ENCODE measurements at regions not wholly inside any gene's neighbourhood (a gene's known extent, or its start where the extent isn't known, plus 50 kb on each side); places are given as distances from the start of the nearest gene placed in this dataset.

DNA sequence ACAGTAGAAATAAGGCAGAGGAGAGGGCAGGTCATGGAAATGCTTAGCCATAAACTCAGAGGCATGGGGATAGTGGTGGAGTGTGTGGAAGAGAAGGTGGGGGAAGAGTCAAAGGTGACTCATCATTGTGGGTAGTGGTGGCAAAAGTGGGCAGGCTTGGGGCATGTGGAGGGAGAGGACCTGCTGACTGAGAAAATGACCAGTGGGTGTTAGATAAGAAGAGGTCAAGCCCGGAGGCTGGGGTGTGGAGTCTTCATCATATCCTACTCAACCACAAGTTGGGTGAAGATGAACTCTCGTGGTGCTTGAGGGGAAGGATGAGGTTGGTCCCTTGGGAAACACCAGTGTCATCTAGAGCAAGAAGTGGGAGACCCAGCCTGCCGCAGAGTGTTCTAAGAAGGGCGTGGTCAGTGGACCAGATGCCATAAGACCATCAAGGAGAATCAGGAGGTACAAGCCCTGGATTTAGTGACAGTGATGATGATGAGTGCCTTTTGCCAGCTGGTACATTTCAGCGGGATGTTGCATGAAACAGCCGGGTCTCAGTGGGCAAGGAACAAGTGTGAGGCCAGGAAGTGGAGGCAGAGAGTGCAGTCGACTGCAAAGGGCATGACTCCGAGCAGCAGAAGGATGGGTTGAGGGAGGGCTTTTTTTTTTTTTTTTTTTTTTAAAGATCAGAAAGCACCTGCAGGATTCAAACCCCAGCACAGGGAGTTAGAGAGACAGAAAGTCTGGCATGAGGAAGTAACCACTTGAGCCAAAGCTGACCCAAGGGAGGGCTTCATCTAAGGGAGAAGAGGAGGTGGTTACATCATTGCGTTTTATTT lies 122.6 kb upstream of the SPRED2 start:
- in situ Hi-C loops (cut with HindIII; ENCODE audit: low sequenced_read_pairs), result no loop called here

DNA sequence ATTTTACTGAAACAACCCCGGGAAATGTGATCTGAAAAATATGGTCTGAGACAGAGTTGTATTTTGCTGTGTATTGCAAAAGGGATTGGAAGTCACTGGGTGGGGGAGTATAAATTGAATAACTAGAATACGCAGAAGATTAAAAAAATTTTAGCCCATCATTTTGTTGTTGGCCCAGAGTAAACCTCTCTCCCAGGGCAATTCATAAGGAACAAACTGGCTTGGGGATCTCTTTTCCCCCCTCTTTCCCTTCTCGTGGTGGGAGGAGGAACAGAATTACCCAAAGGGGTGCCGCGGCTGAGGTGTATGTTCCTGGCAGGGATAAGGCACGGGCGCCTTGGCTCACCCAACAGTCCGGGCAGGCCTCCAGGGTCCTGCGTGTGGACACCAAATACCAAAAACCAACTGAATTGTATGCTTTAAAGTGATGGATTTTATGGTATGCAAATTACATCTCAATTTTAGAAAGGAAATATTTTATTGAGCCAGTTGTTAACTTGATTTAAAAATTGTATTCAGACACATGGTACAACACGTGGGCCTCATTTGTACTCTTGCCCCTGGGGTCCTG lies 121.2 kb upstream of the SPRED2 start:
- in situ Hi-C loops (cut with HindIII; ENCODE audit: low sequenced_read_pairs), result no loop called here

DNA sequence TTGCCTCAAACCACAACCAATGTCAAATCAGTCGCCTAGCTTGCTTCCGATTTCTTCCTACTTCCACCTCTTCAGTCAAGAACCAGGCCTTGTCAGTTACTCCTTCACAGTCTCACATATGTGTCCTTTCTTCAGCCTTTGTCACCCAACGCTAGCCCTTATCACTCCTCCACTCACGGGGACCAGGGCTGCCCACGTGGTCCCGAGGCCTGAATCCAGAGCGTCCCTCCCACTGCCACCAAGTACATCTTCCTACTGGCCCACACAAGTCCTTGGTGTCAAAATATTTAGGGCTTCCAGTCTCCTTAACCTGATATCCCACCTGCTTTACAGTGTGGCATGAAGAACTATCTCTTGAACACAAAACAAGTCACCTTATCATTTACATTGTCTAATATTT lies 119.1 kb upstream of the SPRED2 start:
- in situ Hi-C loops (cut with HindIII; ENCODE audit: low sequenced_read_pairs), result no loop called here

DNA sequence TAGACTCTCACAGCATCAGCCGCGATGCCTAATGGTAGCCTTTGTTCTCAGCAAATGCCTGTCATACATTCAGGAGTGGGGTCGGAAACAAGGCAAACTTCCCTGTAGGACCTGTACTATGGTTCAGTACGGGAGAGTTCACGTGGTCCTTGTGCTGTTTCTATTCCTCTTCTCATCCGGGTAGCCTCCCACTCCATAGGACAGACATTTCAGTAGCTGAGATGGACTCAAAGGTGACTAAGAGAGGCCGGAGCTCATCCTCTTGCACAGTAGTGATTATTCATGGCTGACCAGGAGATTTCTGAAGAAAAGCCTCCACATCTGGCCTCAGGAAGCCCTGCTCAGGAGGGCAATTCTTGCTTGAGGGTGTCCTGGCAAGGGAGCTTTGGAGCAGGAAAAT lies 117.8 kb upstream of the SPRED2 start:
- in situ Hi-C loops (cut with HindIII; ENCODE audit: low sequenced_read_pairs), result no loop called here

DNA sequence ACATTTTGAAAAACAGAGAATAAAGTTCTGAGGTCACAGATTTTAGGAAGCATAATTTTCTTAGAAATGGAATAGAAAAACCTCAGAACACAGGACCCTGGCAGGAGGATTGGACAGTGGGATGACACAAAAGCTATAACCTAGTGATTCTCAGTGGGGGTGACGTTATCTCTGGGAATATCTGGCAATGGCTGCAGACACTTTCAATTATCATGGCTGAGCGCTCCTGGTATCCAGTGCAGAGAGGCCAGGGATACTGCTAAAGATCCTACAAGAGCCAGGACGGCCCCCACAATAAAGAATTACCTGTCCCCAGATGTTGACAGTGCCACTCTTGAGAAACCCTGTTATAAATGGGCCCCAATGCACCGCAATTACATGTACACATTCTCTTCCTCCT lies 117.2 kb upstream of the SPRED2 start:
- in situ Hi-C loops (cut with HindIII; ENCODE audit: low sequenced_read_pairs), result loop anchor here (25.0 kb wide), 1 partner anchor 262 kb away; no protein-coding TSS in a partner anchor

DNA sequence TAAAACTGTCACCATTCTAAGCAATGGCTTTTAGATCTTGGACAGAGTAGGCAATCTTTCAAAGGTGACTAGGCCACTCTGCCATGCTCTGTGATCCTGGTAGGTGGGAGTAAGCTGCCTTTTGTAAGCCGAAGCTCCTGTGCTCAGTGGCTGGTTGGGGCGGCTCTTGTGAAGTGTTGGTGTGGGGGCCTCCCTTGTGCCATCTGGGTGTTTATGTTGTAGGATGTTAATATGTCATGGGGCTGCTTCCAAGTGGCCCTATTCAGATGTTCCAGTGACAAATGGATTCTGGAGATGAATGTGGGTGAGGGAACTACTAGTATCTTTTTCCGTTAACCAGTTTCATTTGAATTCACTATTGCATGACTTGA lies 116.8 kb upstream of the SPRED2 start:
- in situ Hi-C loops (cut with HindIII; ENCODE audit: low sequenced_read_pairs), result loop anchor here (25.0 kb wide), 1 partner anchor 262 kb away; no protein-coding TSS in a partner anchor

DNA sequence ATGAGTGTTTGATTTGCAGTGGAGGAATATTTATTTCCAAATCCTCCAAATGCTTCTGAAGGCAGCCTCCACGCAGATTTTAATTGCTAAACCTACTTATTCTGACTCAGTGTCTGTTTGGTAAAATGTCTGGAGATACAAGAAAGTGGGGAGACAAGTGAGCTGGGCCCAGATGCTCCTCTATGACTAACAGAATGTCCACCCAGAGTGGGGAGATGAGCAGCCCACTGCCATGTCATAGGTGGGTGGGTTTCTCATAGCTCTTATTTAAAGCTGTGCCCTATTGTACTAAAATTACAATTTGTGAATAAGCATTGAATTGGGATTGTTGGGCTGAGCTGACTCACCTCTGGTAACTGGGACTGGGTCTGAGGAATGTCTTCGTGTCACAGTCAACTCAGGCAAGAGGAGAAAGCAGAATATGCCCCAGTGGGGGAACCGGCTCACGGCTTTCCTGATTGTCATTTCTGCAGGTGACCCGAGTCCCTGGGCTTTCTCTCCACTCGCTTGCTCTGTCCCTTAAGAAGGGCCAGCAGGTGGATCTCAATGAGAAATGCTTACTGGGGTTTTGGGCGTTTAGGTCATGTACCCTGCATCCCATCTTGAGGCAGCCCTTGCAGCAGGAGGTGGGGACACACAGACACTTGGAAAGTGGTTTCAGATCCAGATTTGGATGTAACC lies 116.3 kb upstream of the SPRED2 start:
- in situ Hi-C loops (cut with HindIII; ENCODE audit: low sequenced_read_pairs), result loop anchor here (25.0 kb wide), 1 partner anchor 261 kb away; no protein-coding TSS in a partner anchor

DNA sequence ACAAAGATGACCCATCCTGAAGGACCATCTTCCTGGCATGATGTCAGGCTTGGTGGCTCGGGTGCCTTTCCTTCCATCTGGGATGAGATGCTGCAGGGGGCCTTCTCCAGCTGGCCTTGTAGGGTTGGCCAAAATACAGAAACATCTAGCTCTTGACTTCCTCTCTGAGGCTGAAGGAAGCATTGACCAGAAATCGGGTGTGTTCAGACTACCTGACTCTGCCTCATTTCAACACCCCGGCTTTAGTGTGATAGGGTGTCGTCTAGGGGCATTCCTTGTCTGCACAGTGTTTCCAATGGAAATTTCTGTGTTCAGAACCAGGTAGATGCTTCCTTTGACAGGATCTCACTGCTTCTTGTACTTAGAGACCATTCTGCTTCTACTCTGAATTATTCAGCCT lies 115.7 kb upstream of the SPRED2 start:
- in situ Hi-C loops (cut with HindIII; ENCODE audit: low sequenced_read_pairs), result loop anchor here (25.0 kb wide), 1 partner anchor 261 kb away; no protein-coding TSS in a partner anchor

DNA sequence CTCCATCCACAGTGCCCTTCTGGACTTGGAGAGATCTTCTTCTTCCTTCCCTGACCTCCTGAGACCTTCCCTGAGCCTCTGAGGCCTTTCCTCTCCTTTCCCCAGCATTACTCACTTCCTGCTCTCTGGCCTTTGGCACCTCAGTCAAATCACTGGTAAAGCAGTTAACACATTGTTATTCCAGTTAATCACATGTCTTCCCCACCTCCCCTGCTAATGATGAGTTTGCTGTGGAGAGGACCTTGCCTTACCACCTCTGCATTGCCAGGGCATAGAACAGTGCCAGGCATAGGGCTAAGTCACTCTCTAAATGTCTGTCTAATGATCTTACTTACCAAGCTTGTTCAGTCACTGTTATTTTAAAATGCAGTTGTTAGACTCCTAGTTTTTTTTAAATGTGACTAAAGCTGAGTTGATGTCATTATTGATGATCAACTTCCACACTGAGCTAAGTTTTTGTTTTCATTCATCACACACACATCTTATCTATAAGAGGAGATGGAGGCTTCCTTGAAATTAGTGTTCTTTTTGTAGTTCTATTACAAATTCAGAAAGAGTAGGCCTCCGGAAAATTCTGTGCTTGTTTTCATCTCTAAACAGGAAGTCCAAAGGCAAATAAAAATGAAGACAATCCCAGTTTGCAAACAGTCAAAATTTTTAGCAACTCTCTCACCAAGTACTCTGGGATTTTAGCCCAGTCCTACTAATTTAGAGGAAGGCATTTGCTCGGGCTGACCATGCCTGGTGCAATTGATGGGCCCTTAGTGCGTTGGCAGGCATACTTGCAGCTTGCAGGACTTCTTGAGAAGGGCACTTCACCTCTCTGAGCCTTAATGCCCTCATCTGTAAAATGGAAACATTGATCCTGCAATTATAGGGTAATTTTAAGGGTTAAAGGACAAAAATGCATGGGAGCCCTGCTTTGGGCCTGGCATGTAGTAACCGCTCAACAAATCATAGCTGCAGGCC lies 113.7 kb upstream of the SPRED2 start:
- in situ Hi-C loops (cut with HindIII; ENCODE audit: low sequenced_read_pairs), result loop anchor here (25.0 kb wide), 1 partner anchor 259 kb away; no protein-coding TSS in a partner anchor

DNA sequence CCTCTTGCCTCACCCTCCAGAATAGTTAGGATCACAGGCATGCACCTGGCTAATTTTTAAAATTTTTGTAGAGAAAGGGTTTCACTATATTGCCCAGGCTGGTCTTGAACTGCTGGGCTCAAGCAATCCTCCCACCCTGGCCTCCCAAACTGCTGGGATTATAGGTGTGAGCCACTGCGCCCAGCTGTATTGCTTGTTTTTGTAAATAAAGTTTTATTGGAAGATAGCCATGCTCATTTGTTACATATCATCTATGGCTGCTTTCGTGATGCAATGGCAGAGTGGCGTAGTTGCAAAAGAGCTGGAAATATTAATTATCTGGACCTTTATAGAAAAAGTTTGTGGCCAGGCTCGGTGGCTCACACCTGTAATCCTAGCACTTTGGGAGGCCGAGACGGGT lies 109.4 kb upstream of the SPRED2 start:
- in situ Hi-C loops (cut with HindIII; ENCODE audit: low sequenced_read_pairs), result loop anchor here (5.0 to 25.0 kb wide), 2 partner anchors 49 to 254 kb away; no protein-coding TSS in a partner anchor

DNA sequence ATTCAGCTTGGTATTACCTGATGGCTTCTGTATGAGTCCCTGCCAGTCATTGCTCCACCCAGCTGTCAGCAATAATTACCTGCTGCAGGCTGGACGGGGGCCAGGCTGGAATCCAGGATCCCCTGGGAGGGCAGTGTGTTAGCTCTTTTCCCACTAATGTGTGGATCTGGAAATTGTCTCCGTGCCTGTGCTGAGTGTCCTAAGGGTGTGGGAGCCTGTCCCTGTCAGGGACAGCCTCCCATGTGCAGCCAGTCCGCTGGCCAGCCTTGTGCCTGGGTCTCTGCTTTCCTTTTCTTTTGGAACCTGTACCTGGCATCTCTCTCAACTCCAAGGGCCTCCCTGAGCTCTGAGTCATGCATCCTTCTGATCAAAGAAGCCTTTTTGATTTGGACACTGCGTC lies 107.2 kb upstream of the SPRED2 start:
- in situ Hi-C loops (cut with HindIII; ENCODE audit: low sequenced_read_pairs), result loop anchor here (5.0 to 25.0 kb wide), 2 partner anchors 47 to 252 kb away; no protein-coding TSS in a partner anchor

DNA sequence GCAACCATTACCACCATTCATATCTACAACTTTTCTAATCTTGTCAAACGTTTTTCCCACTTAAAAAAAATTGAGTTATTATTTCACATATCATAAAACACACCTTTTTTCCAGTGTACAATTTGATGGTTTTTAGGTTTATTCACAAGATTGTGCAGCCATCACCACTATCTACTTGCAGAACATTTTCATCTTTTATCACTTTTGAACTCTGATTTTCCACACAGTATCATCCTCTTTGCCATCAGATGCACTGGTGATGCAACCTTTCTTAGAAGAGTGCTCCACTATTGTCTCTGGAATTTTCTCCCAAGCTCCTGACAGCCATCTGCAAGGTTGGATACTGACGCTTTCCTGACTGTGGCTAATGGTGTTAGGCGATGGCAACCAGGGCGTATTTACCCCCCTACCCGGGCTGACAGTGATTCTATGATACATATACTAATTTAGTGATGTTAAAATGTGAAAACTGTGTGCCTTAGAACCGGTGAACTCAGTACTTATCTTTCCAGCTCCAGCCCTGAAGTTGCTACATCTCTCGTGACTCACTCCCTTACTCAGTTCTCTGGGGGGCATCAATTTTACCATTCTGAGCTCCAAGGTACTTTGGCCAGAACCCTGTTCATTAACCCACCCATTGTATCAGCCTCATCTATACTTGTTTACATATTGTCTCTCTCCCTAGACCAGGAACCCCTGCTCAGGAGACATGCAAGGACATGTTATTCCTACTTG lies 105.4 kb upstream of the SPRED2 start:
- in situ Hi-C loops (cut with HindIII; ENCODE audit: low sequenced_read_pairs), result loop anchor here (25.0 kb wide), 1 partner anchor 251 kb away; no protein-coding TSS in a partner anchor

DNA sequence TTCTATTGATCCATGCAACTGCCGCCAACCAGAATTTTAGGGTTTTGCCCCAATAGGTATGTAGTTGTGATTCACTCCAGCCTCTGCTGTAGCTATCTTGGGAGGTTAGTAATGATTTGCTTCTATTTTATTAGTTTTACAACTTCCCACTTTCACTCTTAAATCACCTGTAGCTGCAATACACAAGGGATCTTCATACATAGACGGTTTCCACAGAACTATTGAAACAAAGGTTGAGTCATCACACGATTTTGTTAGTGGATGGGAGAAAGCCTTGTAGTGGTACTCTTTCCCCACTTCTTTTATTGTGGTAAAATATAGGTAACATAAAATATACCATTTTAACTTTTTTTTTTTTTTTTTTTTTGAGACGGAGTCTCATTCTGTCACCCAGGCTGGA lies 104.2 kb upstream of the SPRED2 start:
- in situ Hi-C loops (cut with HindIII; ENCODE audit: low sequenced_read_pairs), result loop anchor here (25.0 kb wide), 1 partner anchor 249 kb away; no protein-coding TSS in a partner anchor

DNA sequence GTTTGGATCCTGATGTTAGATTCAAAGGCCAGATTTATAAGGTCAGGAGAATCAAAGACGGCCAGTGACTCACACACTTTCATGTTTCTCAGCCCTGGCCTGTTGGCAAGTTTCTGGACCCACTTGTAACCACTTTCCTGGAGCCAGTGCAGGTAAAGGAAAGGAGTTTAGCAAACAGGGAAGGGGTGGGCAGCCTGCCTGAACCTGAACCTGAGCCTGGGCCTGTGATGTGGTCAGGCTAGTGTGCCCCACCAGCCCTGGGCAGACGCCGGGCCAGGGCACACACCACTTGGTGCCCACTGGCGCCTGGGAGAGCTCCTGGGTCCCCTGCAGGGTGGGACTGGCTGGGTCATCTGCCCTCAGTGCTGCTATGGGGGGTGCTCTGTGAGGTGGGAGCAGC lies 100.5 kb upstream of the SPRED2 start:
- in situ Hi-C loops (cut with HindIII; ENCODE audit: low sequenced_read_pairs), result loop anchor here (25.0 kb wide), 1 partner anchor 246 kb away; no protein-coding TSS in a partner anchor

DNA sequence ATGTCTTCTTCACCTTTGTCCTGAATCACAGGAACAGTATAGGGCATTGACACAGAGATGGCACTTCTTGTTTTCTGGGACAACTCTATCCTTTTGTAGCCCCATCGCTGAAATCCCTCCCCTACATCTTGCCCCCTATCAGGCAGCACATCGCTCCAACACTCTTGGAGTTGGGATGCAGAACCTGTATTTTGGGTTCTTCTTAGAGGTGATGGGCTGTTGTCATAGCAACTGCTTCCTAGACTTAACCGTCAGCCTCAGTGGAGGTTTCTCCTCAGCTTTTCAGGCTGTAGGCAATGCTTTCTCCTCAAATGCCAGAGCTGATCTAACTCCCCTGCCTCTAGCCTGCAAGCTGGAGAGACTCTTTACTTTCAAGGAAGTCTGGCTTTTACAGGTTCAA lies 99.9 kb upstream of the SPRED2 start:
- in situ Hi-C loops (cut with HindIII; ENCODE audit: low sequenced_read_pairs), result loop anchor here (25.0 kb wide), 1 partner anchor 245 kb away; no protein-coding TSS in a partner anchor

DNA sequence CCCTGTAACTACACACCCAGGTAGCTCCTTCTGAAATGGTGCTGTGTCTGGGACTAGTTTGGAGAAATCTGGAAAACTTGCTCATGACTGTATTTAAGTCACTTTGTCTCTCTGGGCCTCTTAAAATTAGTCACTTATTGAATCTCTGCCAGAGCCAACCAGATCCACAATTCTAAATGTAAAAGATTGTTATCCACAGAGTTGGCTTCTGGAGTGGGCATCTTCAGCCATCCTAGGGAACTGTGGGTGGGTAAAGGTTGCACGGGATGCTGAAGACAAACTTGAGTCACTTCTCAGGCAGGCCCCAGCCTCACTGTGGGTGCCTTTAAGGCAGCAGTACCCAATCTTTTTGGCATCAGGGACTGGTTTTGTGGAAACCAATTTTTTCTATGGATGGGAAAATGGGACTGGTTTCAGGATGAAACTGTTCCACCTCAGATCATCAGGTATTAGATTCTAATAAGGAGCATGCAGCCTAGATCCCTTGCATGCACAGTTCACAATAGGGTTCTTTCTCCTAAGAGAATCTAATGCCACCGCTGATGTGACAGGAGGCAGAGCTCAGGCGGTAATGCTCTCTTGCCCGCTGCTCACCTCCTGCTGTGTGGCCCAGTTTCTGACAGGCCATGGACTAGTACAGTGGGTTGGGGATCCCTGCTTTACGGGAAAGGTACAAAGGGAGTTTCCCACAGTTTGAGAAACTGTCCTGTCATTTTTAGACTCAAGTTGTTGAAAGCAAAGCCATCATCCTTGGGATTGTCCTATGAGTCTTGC lies 98.3 kb upstream of the SPRED2 start:
- in situ Hi-C loops (cut with HindIII; ENCODE audit: low sequenced_read_pairs), result loop anchor here (25.0 kb wide), 1 partner anchor 243 kb away; no protein-coding TSS in a partner anchor

DNA sequence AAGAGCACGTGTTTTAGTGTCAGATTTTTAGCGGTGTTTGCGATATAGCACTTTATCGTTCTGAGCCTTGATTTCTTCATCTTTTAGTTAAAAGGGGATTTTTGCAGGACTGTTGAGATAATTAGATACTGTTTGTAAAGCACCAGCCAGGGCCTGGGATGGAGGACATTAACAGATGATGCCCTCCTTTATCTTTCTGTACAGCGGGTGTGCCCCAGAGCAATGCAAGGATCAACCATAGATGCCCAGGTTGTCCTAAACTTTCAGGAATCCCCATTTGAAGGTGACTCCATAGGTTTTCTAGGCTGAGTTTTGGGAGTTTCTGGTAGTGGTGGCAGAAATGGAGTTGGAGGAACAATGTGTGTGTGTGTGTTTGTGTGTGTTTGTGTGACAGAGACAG lies 97.0 kb upstream of the SPRED2 start:
- in situ Hi-C loops (cut with HindIII; ENCODE audit: low sequenced_read_pairs), result loop anchor here (5.0 to 25.0 kb wide), 2 partner anchors 52 to 242 kb away; no protein-coding TSS in a partner anchor

DNA sequence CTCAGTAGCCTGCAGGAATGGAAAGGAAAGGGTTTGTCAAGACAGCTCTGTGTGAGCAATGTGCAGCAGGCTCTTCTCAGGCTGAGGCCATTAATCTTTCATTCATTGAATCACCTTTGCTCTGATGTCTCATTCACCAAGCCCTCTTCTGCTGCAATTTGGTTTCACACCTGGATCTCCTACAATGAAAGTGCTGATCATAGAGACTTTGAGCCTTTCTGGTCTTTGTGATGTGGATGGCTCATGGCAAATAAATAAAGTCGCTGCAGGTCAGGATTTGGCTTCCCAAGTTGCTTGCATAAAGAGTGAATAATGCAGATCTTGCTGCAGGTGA lies 95.8 kb upstream of the SPRED2 start:
- in situ Hi-C loops (cut with HindIII; ENCODE audit: low sequenced_read_pairs), result loop anchor here (5.0 to 25.0 kb wide), 2 partner anchors 51 to 241 kb away; no protein-coding TSS in a partner anchor

Measured in DLD1 (cell line).